ENCODE measurements at regions not wholly inside any gene's neighbourhood (a gene's known extent, or its start where the extent isn't known, plus 50 kb on each side); places are given as distances from the start of the nearest gene placed in this dataset.

- Histone ChIP-seq H3K9me3 (ENCODE audit: low read length) (no peaks in the 10 kb centered on the region), H3F3A (ENCODE audit: low read length, unreplicated experiment) (no peaks in the 10 kb centered on the region), H4K20me1 (ENCODE audit: low read length) (no peaks in the 10 kb centered on the region), H3K9ac (ENCODE audit: low read length) (no peak overlapping the region), H2AFZ (ENCODE audit: low read length) (no peak overlapping the region), H3K27me3 (ENCODE audit: low read length) (no peaks in the 10 kb centered on the region), H3K4me3 (ENCODE audit: low read length) (no peak overlapping the region), H3K4me1 (ENCODE audit: insufficient read depth, low read length) (no peaks in the 10 kb centered on the region), H3K36me3 (ENCODE audit: low read depth, low read length) (no peaks in the 10 kb centered on the region), H3K79me2 (ENCODE audit: low read length) (no peaks in the 10 kb centered on the region), H3K27ac (ENCODE audit: low read length) (no peak overlapping the region), H3K4me2 (ENCODE audit: low read length) (no peak overlapping the region), H3K9me2 (replicated peaks; ENCODE audit: low read length) (no peaks in the 10 kb centered on the region)
- ChIA-PET CTCF (no interaction called here), POLR2A (ENCODE audit: unreplicated experiment) (no interaction called here)
- ATAC-seq (no peak), DNase-seq (no peak)
- BruUV-seq (replicated peaks), result no TSS peak
- intact Hi-C loops (cut with micrococcal nuclease), result loop anchor here (2.0 kb wide), 1 partner anchor 45 kb away; no protein-coding TSS in a partner anchor
- TF ChIP-seq CTCF (conservative IDR thresholded peaks at IDR 0.05; ENCODE audit: low read depth, low read length) (no peak), EZH2phosphoT487 (IDR thresholded peaks at IDR 0.05; ENCODE audit: borderline replicate concordance, low read length) (no peak), EZH2 (IDR thresholded peaks at IDR 0.05; ENCODE audit: low read length, unreplicated experiment) (no peak)
Measured at GRCh38 chr12:27863839-27864238, 83.8 kb upstream of the MANSC4 start.

- DNase-seq, result no peak
Measured at GRCh38 chr12:27861428-27862167, 81.6 kb upstream of the MANSC4 start.

More at GRCh38 chr12:27861428-27862167, 81.6 kb upstream of the MANSC4 start:
- Histone ChIP-seq H3F3A (ENCODE audit: low read length, unreplicated experiment) (no peaks in the 10 kb centered on the region), H3K4me2 (ENCODE audit: low read length) (no peak overlapping the region), H2AFZ (ENCODE audit: low read length) (no peak overlapping the region), H4K20me1 (ENCODE audit: low read length) (no peaks in the 10 kb centered on the region), H3K79me2 (ENCODE audit: low read length) (no peaks in the 10 kb centered on the region), H3K9me2 (replicated peaks; ENCODE audit: low read length) (no peaks in the 10 kb centered on the region), H3K9ac (ENCODE audit: low read length) (no peak overlapping the region), H3K9me3 (ENCODE audit: low read length) (no peaks in the 10 kb centered on the region), H3K27ac (ENCODE audit: low read length) (no peak overlapping the region), H3K27me3 (ENCODE audit: low read length) (no peaks in the 10 kb centered on the region), H3K4me3 (ENCODE audit: low read length) (no peak overlapping the region), H3K4me1 (ENCODE audit: insufficient read depth, low read length) (no peaks in the 10 kb centered on the region), H3K36me3 (ENCODE audit: low read depth, low read length) (no peaks in the 10 kb centered on the region)
- TF ChIP-seq EZH2 (IDR thresholded peaks at IDR 0.05; ENCODE audit: low read length, unreplicated experiment), result no peak
- TF ChIP-seq EZH2phosphoT487 (IDR thresholded peaks at IDR 0.05; ENCODE audit: borderline replicate concordance, low read length), result no peak
- TF ChIP-seq CTCF (conservative IDR thresholded peaks at IDR 0.05; ENCODE audit: low read depth, low read length), result no peak
- BruUV-seq (replicated peaks), result no TSS peak
- intact Hi-C loops (cut with micrococcal nuclease), result no loop called here
- CTCF ChIA-PET, result no interaction called here
- POLR2A ChIA-PET (ENCODE audit: unreplicated experiment), result no interaction called here
- no peak for ATAC-seq
